DMS153 (cell line): ENCODE measurements at regions not wholly inside any gene's neighbourhood (a gene's known extent, or its start where the extent isn't known, plus 50 kb on each side); places are given as distances from the start of the nearest gene placed in this dataset.

Experiments used
- DNase-seq: peaks from one replicate; lab custom pipeline; 2025; lab: John Stamatoyannopoulos, UW

- DNase-seq: no peak
Measured at GRCh38 chr6:40753048-40753447, 165.9 kb upstream of the LRFN2 start.

GRCh38 chr6:40744835-40745234 is 157.7 kb upstream of the LRFN2 start:
- DNase-seq: no peak

- DNase-seq: no peak
Measured at GRCh38 chr6:40743690-40744446, 156.7 kb upstream of the LRFN2 start.

- DNase-seq: no peak
Measured at GRCh38 chr6:40743226-40743625, 156.1 kb upstream of the LRFN2 start.

GRCh38 chr6:40740518-40740917 is 153.4 kb upstream of the LRFN2 start:
- DNase-seq: no peak

GRCh38 chr6:40738551-40739193 is 151.5 kb upstream of the LRFN2 start:
- no peak for DNase-seq

- no peak for DNase-seq
Measured at GRCh38 chr6:40735521-40735920, 148.4 kb upstream of the LRFN2 start.

GRCh38 chr6:40735121-40735520 is 148.0 kb upstream of the LRFN2 start:
- no peak for DNase-seq

- DNase-seq: no peak
Measured at GRCh38 chr6:40734607-40735006, 147.4 kb upstream of the LRFN2 start.

- no peak for DNase-seq
Measured at GRCh38 chr6:40733770-40734396, 146.7 kb upstream of the LRFN2 start.

- no peak for DNase-seq
Measured at GRCh38 chr6:40733290-40733689, 146.1 kb upstream of the LRFN2 start.

GRCh38 chr6:40732878-40733277 is 145.7 kb upstream of the LRFN2 start:
- no peak for DNase-seq

- no peak for DNase-seq
Measured at GRCh38 chr6:40728643-40729042, 141.5 kb upstream of the LRFN2 start.

- peak; percentile 20 for DNase-seq
Measured at GRCh38 chr6:40727271-40727670, 140.1 kb upstream of the LRFN2 start.

GRCh38 chr6:40726853-40727252 is 139.7 kb upstream of the LRFN2 start:
- DNase-seq: no peak

- no peak for DNase-seq
Measured at GRCh38 chr6:40725390-40725789, 138.2 kb upstream of the LRFN2 start.

GRCh38 chr6:40724886-40725285 is 137.7 kb upstream of the LRFN2 start:
- DNase-seq: no peak

- DNase-seq: no peak
Measured at GRCh38 chr6:40723967-40724366, 136.8 kb upstream of the LRFN2 start.

- no peak for DNase-seq
Measured at GRCh38 chr6:40722553-40723258, 135.5 kb upstream of the LRFN2 start.

- DNase-seq: no peak
Measured at GRCh38 chr6:40722091-40722490, 134.9 kb upstream of the LRFN2 start.

- no peak for DNase-seq
Measured at GRCh38 chr6:40721271-40721952, 134.2 kb upstream of the LRFN2 start.

GRCh38 chr6:40720375-40720748 is 133.2 kb upstream of the LRFN2 start:
- no peak for DNase-seq
